HepG2 (cell line): ENCODE measurements at regions not wholly inside any gene's neighbourhood (a gene's known extent, or its start where the extent isn't known, plus 50 kb on each side); places are given as distances from the start of the nearest gene placed in this dataset.

Experiments used
- ATAC-seq: fragments of 200-7000 bp; cut with Tn5 transposase; 3 replicates; pipeline ENCODE4 v1.9.1; 2020; ENCODE audit warnings: mild to moderate bottlenecking, moderate library complexity
- BruUV-seq: library from RNA; stranded (reverse); fragments of 400-500 nt; replicated peaks from 2 replicates; lab custom pipeline; 2021; lab: Mats Ljungman, UMichigan
- CTCF ChIA-PET: fragments of 300-600 bp; formaldehyde crosslinking; extraction: SDS; loops from one replicate; lab custom pipeline; 2021; ENCODE audit warnings: low total read pairs, inconsistent platforms, low intra/inter-chr PET ratio; lab: Yijun Ruan, JAX
- POLR2A ChIA-PET: fragments of 350-600 bp; sonication (Branson Sonifier 250); formaldehyde crosslinking; loops from one replicate; lab custom pipeline; 2020; ENCODE audit warnings: antibody characterized with exemption, inconsistent platforms; lab: Yijun Ruan, JAX
- DNase-seq: peaks from one replicate; pipeline ENCODE4 v3.0.0-alpha.2; 2015; ENCODE audit warnings: low spot score
- FAIRE-seq: peaks from 3 replicates; lab custom pipeline; 2011; peaks lifted over from hg19 to GRCh38; lab: Jason Lieb, UNC
- H2AFZ ChIP-seq: one replicate; pipeline ENCODE4 v1.6.1; 2011; ENCODE audit warnings: low read length, inconsistent platforms
- H3K27ac ChIP-seq: fragments of 300-600 bp; 3 replicates; pipeline ENCODE4 v1.8.0; 2011; ENCODE audit warnings: mixed run types, mild to moderate bottlenecking, mixed read lengths, low read length, inconsistent platforms; ENCODE audit not compliant: insufficient read depth; ENCODE audit errors: extremely low read length
- H3K27me3 ChIP-seq, 2 experiments: fragments of 200-600 bp in 1 of 2; 2 replicates in 1 of 2; 3 replicates in 1 of 2; pipeline versions ENCODE4 v1.6.0 to v1.8.0; 2011; ENCODE audit warnings: low read length in 2 of 2, mild to moderate bottlenecking in 2 of 2, moderate library complexity in 2 of 2, inconsistent platforms in 1 of 2; ENCODE audit not compliant: insufficient read depth in 2 of 2, control insufficient read depth in 1 of 2
- H3K36me3 ChIP-seq, 2 experiments: fragments of 200-600 bp in 1 of 2; replicated peaks in 1 of 2; 2 replicates in 1 of 2; 3 replicates in 1 of 2; pipeline versions ENCODE4 v1.5.1 to v1.8.0; 2011; ENCODE audit warnings: low read length in 2 of 2, inconsistent platforms in 1 of 2; ENCODE audit not compliant: insufficient read depth in 2 of 2, control insufficient read depth in 1 of 2
- H3K4me1 ChIP-seq: 2 replicates; pipeline ENCODE4 v1.5.1; 2012; ENCODE audit warnings: low read length, inconsistent platforms; ENCODE audit not compliant: insufficient read depth
- H3K4me2 ChIP-seq: 2 replicates; pipeline ENCODE4 v1.6.0; 2011; ENCODE audit warnings: low read depth, low read length, inconsistent platforms
- H3K4me3 ChIP-seq, 3 experiments: fragments of 200-600 bp in 1 of 3; sonication (generic), shearing (Covaris generic) in 1 of 3; replicated peaks in 1 of 3; 2 replicates each; pipeline ENCODE4 v1.5.1; 2011 to 2016; ENCODE audit warnings: low read length in 3 of 3, inconsistent platforms in 2 of 3, low read depth in 2 of 3, mild to moderate bottlenecking in 2 of 3, control low read depth in 1 of 3, mixed read lengths in 1 of 3; ENCODE audit not compliant: insufficient read depth in 1 of 3
- H3K79me2 ChIP-seq: one replicate; pipeline ENCODE4 v1.6.1; 2011; ENCODE audit warnings: low read length, inconsistent platforms; ENCODE audit not compliant: insufficient read depth
- H3K9ac ChIP-seq: 2 replicates; pipeline ENCODE4 v1.6.0; 2011; ENCODE audit warnings: mild to moderate bottlenecking, low read depth, low read length, inconsistent platforms; ENCODE audit not compliant: insufficient read depth
- H3K9me3 ChIP-seq: 2 replicates; pipeline ENCODE4 v1.5.1; 2012; ENCODE audit warnings: mild to moderate bottlenecking, low read length
- H4K20me1 ChIP-seq: 2 replicates; pipeline ENCODE4 v1.6.0; 2011; ENCODE audit warnings: inconsistent platforms, mild to moderate bottlenecking, low read length, moderate library complexity; ENCODE audit not compliant: insufficient read depth
- ISL2 ChIP-seq: sonication (generic); formaldehyde crosslinking; IDR thresholded peaks from 2 replicates; pipeline ENCODE4 v1.5.0; 2020; ENCODE audit warnings: missing genetic modification reagents
- MED13 ChIP-seq: sonication (generic); formaldehyde crosslinking; IDR thresholded peaks from 2 replicates; pipeline ENCODE4 v1.5.0; 2020; ENCODE audit warnings: missing genetic modification reagents
- NFIC ChIP-seq: IDR thresholded peaks from 2 replicates; pipeline ENCODE4 v1.6.1; 2012; ENCODE audit warnings: mild to moderate bottlenecking, low read length, inconsistent platforms
- PHF20 ChIP-seq: sonication (generic); formaldehyde crosslinking; IDR thresholded peaks from 2 replicates; pipeline ENCODE4 v1.5.0; 2020; ENCODE audit warnings: mild to moderate bottlenecking, missing genetic modification reagents
- TRIM22 ChIP-seq: fragments of 450-650 bp; IDR thresholded peaks from 2 replicates; pipeline ENCODE4 v1.6.1; 2017
- ZBTB40 ChIP-seq, 2 experiments: fragments of 450-650 bp in 1 of 2; sonication (generic) in 1 of 2; formaldehyde crosslinking in 1 of 2; IDR thresholded peaks; 2 replicates each; pipeline versions ENCODE4 v1.6.1 to v1.8.0; 2016 to 2022; ENCODE audit warnings: antibody characterized with exemption in 1 of 2, mild to moderate bottlenecking in 1 of 2, missing genetic modification reagents in 1 of 2
- ZNF430 ChIP-seq: sonication (generic); formaldehyde crosslinking; IDR thresholded peaks from 2 replicates; pipeline ENCODE4 v1.9.0; 2021; ENCODE audit warnings: mild to moderate bottlenecking, missing genetic modification reagents
- ZNF431 ChIP-seq: sonication (generic); formaldehyde crosslinking; IDR thresholded peaks from 2 replicates; pipeline ENCODE4 v1.9.0; 2022; ENCODE audit warnings: missing genetic modification reagents, low read depth, mild to moderate bottlenecking, borderline replicate concordance
- WGBS: methylation state at CpG from one replicate; pipeline ENCODE4 v1.1.6; 2017; ENCODE audit warnings: low lambda C conversion rate; 5-methylcytosine and 5-hydroxymethylcytosine counted together
- in situ Hi-C: cut with HindIII; loops from 2 replicates; pipeline ENCODE4 v1.10.0; 2017; ENCODE audit warnings: low pct_unique_long_range_greater_than_20kb; ENCODE audit not compliant: extremely low pct_ligation_motif_present
- intact Hi-C: fragments of 100-400 bp; cut with micrococcal nuclease; formaldehyde crosslinking; loops from one replicate; pipeline ENCODE4 v1.10.0; 2022; ENCODE audit not compliant: unreplicated experiment

GRCh38 chr22:27135031-27135981 lies 477.9 kb downstream of the MIAT start:
- H3K27ac ChIP-seq = no peak overlapping the region
- in situ Hi-C loops = no loop called here
- peak; percentile 7 for DNase-seq
- H3K9ac ChIP-seq = no peak overlapping the region
- no peaks in the 10 kb centered on the region for H3K79me2 ChIP-seq
- no peak overlapping the region for H3K4me2 ChIP-seq
- H3K4me1 ChIP-seq = no peaks in the 10 kb centered on the region
- H3K4me3 ChIP-seq = no peak overlapping the region
- intact Hi-C loops = no loop called here
- ChIA-PET POLR2A (no interaction called here), CTCF (no interaction called here)
- H3K36me3 ChIP-seq = no peaks in the 10 kb centered on the region
- BruUV-seq = no TSS peak
- no peak for FAIRE-seq
- H3K9me3 ChIP-seq = no peaks in the 10 kb centered on the region
- no peak overlapping the region for H2AFZ ChIP-seq
- WGBS = 1% methylated on average over 7 of the region's 7 CpGs
- ATAC-seq = no peak
- H3K27me3 ChIP-seq = peaks cover 3 to 17% of the 10 kb centered on the region in 2 experiments; a peak in 3 of 5 replicates
- H4K20me1 ChIP-seq = no peaks in the 10 kb centered on the region
- no peak for TF ChIP-seq TRIM22
- TF ChIP-seq NFIC = no peak
- TF ChIP-seq ZNF430 (CRISPR knock-in tag) = no peak
- no peak for TF ChIP-seq ZBTB40 (IDR thresholded peaks at IDR 0.05)
- TF ChIP-seq ZBTB40 (CRISPR knock-in tag; IDR thresholded peaks at IDR 0.05) = no peak
- no peak for TF ChIP-seq ZNF431 (CRISPR knock-in tag)
- no peak for TF ChIP-seq PHF20 (CRISPR knock-in tag)
- TF ChIP-seq MED13 (CRISPR knock-in tag) = no peak
- TF ChIP-seq ISL2 (CRISPR knock-in tag) = no peak
